NCI-H1436 (cell line): ENCODE measurements at regions not wholly inside any gene's neighbourhood (a gene's known extent, or its start where the extent isn't known, plus 50 kb on each side); places are given as distances from the start of the nearest gene placed in this dataset.

Source experiments
- DNase-seq: peaks from one replicate; lab custom pipeline; 2025; lab: John Stamatoyannopoulos, UW

GRCh38 chr4:124177647-124178425 lies 534.7 kb downstream of the ANKRD50 start:
- no peak for DNase-seq

- DNase-seq = no peak
Observed at GRCh38 chr4:124178449-124179021, 534.0 kb downstream of the ANKRD50 start.

- no peak for DNase-seq
Observed at GRCh38 chr4:124179506-124180186, 532.9 kb downstream of the ANKRD50 start.

GRCh38 chr4:124181039-124181438 lies 531.5 kb downstream of the ANKRD50 start:
- no peak for DNase-seq

GRCh38 chr4:124183231-124183630 lies 529.3 kb downstream of the ANKRD50 start:
- DNase-seq = no peak

GRCh38 chr4:124183926-124184325 lies 528.6 kb downstream of the ANKRD50 start:
- no peak for DNase-seq

DNA sequence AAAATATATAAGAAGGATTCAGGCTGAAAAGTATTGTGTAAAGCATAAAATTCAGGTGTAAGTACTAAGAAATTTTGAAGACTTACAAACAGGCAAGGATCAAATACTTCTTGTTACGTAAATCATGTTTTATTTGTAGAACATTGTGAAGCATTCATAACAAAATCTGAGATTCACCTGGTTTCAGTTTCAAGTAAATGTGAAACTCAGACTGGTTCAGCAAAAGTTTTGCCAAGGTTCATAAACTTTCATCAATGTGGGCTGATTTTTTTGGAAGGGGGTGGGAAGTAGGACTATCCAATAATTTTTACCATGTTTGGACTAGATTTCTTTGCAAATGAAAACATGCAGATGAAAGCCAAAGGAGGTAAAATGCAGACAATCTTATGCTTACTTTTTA lies 527.7 kb downstream of the ANKRD50 start:
- no peak for DNase-seq

GRCh38 chr4:124188595-124188994 lies 523.9 kb downstream of the ANKRD50 start:
- no peak for DNase-seq

- no peak for DNase-seq
Observed at GRCh38 chr4:124189545-124189944, 523.0 kb downstream of the ANKRD50 start.

- no peak for DNase-seq
Observed at GRCh38 chr4:124191329-124191728, 521.2 kb downstream of the ANKRD50 start.

GRCh38 chr4:124192544-124192943 lies 520.0 kb downstream of the ANKRD50 start:
- no peak for DNase-seq

DNA sequence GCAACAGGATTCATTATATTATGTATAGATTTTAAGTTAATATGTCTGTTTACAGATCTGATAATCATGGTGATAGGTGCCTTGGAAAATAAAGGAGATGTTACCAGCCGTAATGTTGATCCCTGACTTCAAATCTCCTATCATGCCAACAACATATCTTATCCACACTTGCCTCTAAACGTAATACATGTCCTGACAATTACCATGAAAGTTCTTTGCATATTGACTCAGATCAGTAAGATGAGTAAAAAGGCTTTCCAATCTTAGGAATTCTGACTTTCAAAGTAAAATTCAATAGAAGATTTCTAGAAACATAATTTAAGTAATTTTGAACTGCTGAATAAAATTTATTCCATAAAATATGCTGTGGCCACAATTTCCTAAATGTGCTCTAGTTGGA lies 513.3 kb downstream of the ANKRD50 start:
- DNase-seq = no peak

GRCh38 chr4:124199755-124200154 lies 512.8 kb downstream of the ANKRD50 start:
- no peak for DNase-seq

DNA sequence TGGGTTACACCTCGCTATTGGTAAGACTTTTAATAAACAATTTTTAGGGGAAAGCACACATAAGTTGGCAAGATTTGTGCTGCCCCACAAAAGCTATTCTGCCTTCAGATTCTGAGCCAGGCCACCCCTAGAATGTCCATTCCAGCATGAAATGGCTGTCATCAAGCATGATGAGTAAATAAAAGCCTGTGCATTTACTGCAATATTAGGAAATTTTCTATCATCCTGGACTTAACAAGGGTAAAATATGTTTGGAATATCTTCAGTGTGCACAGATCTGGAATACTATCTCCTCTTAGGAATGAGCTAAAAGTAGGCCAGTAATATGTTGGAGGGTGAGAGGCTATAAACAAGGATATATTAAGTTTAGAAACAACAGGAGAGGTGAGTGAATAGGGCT lies 510.9 kb downstream of the ANKRD50 start:
- no peak for DNase-seq

GRCh38 chr4:124202099-124202498 lies 510.4 kb downstream of the ANKRD50 start:
- DNase-seq = no peak

DNA sequence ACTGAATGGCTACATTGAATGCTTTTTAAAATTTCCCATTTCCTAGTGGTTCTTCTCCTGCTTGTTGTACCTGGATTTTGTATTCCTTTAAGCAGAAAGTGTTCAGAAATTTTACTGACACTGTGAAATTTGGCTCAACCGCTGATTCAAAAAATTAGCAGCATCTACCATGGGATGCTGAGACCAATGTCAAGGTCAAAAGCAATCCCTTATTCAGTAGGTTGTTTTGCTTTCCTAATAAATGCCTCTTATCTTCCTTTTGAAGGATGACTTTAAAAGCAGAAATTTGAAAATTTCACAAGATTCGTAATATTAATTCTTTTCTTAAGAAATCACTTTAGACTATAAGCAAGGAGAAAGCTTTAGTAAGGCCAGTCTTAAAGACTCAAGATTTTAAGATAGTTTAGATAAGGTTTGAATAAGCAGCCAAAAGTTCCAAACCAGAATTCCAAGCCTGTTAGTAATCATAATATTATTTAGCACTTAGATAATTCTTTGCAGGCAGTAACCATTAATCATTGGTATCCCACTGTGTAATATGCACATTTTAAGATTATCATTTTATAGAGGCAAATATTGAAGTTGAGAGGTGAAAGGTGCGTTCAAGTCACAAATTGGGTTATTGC lies 508.8 kb downstream of the ANKRD50 start:
- DNase-seq = no peak

DNA sequence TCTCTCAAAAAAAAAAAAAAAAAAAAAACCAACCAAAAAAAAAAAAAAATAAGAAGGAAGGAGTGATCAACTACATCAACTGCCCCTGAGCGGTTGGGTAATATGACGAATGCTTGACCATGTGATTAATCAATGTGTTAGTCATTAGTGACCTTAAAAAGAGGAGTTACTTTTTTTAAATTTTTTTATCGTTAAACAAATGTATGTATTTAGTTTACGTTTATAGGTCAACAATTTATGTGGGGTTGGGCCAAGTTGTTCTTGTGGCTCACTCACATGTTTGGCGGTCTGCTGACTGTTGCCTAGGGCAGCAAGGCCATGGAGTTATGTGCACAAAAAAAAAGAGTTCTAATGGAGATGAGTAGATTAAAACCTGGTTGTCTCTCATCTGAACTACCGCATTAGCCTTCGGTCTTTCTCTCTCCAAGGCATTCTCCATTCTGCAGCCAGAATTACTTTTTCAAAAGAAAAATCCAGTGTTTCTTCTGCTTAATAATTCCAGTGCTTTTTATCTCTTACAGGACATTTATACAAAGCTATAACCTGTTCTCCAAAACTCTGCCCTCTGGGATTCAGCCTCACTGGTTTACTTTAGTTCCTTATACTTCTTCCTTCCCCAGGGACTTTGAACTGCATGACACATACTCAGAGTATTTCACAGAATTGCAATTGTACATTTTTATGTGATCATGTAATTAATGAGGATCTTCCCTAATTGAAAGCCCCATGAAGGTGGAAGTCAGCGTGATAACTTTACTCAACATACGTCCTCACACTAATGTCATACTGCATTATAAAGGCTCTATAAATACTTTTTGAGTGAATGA lies 505.5 kb downstream of the ANKRD50 start:
- no peak for DNase-seq

DNA sequence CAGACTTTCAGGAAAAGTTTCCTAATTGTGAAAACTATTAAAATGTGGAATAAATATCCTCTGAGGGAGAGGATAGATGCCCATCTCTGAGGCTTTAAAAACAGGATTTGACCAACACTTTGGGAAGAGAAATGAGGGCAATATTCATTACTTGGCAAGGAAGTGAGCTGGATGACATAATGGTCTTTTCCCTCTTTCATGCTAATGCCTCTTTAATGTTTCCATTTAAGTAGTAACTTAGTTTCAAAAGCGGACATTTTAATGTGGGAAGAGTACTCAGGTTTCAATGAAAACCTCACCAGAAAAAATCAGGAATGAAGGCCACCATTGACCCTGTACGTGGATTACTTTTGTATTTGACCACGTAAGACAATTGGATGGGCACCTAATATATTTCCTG lies 503.3 kb downstream of the ANKRD50 start:
- no peak for DNase-seq

- DNase-seq = no peak
Observed at GRCh38 chr4:124209626-124210025, 502.9 kb downstream of the ANKRD50 start.

DNA sequence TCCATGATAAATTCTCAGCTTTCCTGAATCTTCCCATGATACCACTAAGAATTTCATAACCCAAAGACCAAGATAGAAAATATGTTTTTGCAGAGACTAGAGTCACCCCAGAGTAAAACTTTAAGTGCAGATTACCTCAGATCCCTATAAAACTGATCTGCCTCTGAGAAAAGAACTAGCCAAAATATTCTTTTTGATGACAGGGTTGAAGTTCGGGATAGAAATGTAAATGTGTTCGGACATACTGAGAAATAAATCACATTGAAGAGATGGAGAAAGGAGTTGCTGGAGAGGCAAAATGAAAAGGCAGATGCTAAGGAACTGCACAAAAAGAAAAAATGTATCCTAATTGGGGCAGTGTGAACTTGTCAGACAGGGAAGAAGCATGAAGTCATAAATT lies 501.8 kb downstream of the ANKRD50 start:
- DNase-seq = no peak

- DNase-seq = no peak
Observed at GRCh38 chr4:124212815-124213630, 499.5 kb downstream of the ANKRD50 start.
